NB4 (cell line): ENCODE measurements at regions not wholly inside any gene's neighbourhood (a gene's known extent, or its start where the extent isn't known, plus 50 kb on each side); places are given as distances from the start of the nearest gene placed in this dataset.

Experiments used
- DNase-seq: peaks from one replicate; pipeline ENCODE4 v3.0.0; 2010; ENCODE audit warnings: low read depth
- H3K4me3 ChIP-seq: one replicate; pipeline ENCODE4 v1.5.1; 2011; ENCODE audit warnings: mild to moderate bottlenecking, low read depth, low read length, moderate library complexity
- MAX ChIP-seq: IDR thresholded peaks from 2 replicates; pipeline ENCODE4 v1.6.1; 2011; ENCODE audit warnings: low read depth, low read length
- MYC ChIP-seq: IDR thresholded peaks from 2 replicates; pipeline ENCODE4 v1.6.1; 2011; ENCODE audit warnings: low read depth, low read length
- POLR2A ChIP-seq: IDR thresholded peaks from 2 replicates; pipeline ENCODE4 v1.6.1; 2011; ENCODE audit warnings: mild to moderate bottlenecking; ENCODE audit not compliant: insufficient read length; ENCODE audit errors: extremely low read depth
- TF ChIP-seq, protein P1 (sequence below): IDR thresholded peaks from one replicate; pipeline ENCODE4 v1.5.1; 2012; ENCODE audit warnings: low read depth, low read length

- no peak overlapping the region for H3K4me3 ChIP-seq
- DNase-seq = no peak
- TF ChIP-seq MAX = no peak
- no peak for TF ChIP-seq MYC
- TF ChIP-seq, protein P1, sequence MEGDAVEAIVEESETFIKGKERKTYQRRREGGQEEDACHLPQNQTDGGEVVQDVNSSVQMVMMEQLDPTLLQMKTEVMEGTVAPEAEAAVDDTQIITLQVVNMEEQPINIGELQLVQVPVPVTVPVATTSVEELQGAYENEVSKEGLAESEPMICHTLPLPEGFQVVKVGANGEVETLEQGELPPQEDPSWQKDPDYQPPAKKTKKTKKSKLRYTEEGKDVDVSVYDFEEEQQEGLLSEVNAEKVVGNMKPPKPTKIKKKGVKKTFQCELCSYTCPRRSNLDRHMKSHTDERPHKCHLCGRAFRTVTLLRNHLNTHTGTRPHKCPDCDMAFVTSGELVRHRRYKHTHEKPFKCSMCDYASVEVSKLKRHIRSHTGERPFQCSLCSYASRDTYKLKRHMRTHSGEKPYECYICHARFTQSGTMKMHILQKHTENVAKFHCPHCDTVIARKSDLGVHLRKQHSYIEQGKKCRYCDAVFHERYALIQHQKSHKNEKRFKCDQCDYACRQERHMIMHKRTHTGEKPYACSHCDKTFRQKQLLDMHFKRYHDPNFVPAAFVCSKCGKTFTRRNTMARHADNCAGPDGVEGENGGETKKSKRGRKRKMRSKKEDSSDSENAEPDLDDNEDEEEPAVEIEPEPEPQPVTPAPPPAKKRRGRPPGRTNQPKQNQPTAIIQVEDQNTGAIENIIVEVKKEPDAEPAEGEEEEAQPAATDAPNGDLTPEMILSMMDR = no peak
- TF ChIP-seq POLR2A = no peak
These were observed 180.6 kb upstream of the MYL2 start for GRCh38 chr12:111101003-111101402.

- TF ChIP-seq, protein P1 = no peak
- peak; percentile 66 for TF ChIP-seq MAX
- no peak; the same call in 1 of the 2 replicates for TF ChIP-seq MYC
- DNase-seq = no peak
- H3K4me3 ChIP-seq = no peak overlapping the region
These were observed 180.2 kb upstream of the MYL2 start for GRCh38 chr12:111100554-111100953.

- no peak for DNase-seq
- H3K4me3 ChIP-seq = no peak overlapping the region
- TF ChIP-seq MAX (no peak), MYC (no peak), POLR2A (no peak)
- TF ChIP-seq, protein P1 = no peak
These were observed 179.6 kb upstream of the MYL2 start for GRCh38 chr12:111100003-111100402.

DNA sequence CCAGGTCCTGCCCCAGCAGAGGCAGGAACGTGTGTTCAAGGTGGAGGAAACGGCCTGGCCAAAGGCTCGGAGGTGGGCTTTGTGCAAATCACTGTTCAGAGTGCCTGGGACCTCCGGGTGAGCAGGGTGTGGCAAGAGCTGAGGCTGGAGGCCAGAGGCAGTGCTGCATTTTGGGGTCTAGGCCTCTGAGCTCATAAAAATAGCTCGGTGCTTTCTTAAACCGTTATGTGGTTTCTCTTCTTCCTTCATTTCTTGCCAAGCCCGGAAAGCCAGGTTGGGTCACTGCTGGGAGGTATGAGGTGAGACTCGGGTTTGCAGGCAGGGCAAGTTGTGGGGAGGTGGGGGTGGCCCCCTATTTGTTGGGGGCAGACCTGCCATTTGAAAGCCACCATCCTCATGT, 178.8 kb upstream of the MYL2 start:
- no peak for TF ChIP-seq POLR2A
- no peak for TF ChIP-seq MYC
- TF ChIP-seq, protein P1 = no peak
- H3K4me3 ChIP-seq = no peak overlapping the region

GRCh38 chr12:111094157-111095010, 174.0 kb upstream of the MYL2 start:
- TF ChIP-seq, protein P1 = no peak
- no peak for TF ChIP-seq POLR2A
- no peak for TF ChIP-seq MYC
- TF ChIP-seq MAX = no peak
- no peak overlapping the region for H3K4me3 ChIP-seq
- DNase-seq = no peak

More for the DNA sequence above, 178.8 kb upstream of the MYL2 start:
- peak; percentile 61 for DNase-seq
